Stimulated activated CD4-positive, alpha-beta T cell treated with anti-CD3 and anti-CD28 coated beads, Interleukin-15, amount 100 ng/mL, for 48 hours (primary cell): ENCODE measurements at regions not wholly inside any gene's neighbourhood (a gene's known extent, or its start where the extent isn't known, plus 50 kb on each side); places are given as distances from the start of the nearest gene placed in this dataset.

ENCODE experiments used
- DNase-seq, 2 donors: peaks; one replicate each; pipeline ENCODE4 v3.0.0-alpha.2; 2020; ENCODE audit warnings: low read depth in 2 of 2

- no peak for DNase-seq
Measured at GRCh38 chrX:21056622-21057021, 317.6 kb upstream of the CNKSR2 start.

DNA sequence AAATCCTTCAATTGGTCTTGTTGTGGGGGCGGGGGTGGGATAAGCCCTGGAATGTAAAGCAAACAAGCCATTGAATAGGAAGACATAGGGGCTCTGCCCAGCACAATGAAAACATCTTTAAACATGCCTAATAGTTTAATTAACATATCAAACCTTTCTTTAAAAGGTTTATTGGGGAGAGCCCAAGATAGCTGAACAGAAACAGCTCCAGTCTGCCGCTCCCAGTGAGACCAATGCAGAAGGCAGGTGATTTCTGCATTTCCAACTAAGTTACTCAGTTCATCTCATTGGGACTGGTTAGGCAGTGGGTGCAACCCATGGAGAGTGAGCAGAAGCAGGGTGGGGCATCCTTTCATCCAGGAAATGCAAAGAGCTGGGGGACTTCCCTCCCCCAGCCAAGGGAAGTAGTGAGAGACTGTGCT, 327.2 kb upstream of the CNKSR2 start:
- DNase-seq = no peak

DNA sequence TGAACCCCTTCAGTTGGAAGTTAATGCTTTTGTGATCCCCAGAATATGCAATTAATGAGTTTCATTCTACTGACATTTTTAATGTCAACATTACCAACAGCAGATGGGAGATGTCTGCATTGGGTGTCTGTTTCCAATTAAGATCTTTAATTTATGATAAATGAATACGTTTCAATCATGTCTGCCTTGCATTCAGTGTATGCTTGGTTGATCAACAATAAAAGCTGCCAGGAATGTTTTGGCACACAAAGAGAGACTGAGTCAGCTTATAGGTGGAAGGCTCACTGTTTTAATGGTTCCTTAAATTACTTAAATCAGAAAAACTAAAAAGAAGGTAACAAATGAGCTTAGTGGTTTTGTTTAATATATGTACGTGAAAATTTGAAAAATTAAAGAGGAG, 359.9 kb upstream of the CNKSR2 start:
- DNase-seq = no peak

GRCh38 chrX:21004835-21005234, 369.4 kb upstream of the CNKSR2 start:
- no peak for DNase-seq

GRCh38 chrX:20995829-20996228, 378.4 kb upstream of the CNKSR2 start:
- DNase-seq = no peak

- DNase-seq = no peak
Measured at GRCh38 chrX:20989361-20989760, 384.9 kb upstream of the CNKSR2 start.

DNA sequence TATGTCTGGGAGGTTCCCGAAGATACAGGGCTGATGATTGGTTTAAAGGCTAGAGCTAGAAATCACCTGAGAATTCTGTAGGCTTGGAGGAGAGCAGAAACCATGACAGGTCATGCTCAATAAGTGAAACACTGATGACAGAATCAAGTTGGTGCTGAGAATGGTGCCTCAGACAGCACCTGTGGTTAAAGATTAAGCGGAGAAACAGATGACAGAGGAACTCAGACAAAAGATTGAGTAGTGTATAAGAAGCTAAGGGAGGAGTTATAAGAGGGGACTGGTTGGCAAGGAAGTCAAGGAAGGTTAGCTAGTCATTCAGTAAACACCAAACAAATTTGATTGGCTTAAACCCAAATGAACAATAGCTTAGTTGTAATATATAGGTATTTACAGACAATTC, 385.4 kb upstream of the CNKSR2 start:
- no peak for DNase-seq

GRCh38 chrX:20988118-20988517, 386.1 kb upstream of the CNKSR2 start:
- no peak for DNase-seq

GRCh38 chrX:20980426-20980825, 393.8 kb upstream of the CNKSR2 start:
- no peak for DNase-seq

- DNase-seq = no peak
Measured at GRCh38 chrX:20974326-20974725, 399.9 kb upstream of the CNKSR2 start.

GRCh38 chrX:20973038-20973437, 401.2 kb upstream of the CNKSR2 start:
- no peak for DNase-seq

DNA sequence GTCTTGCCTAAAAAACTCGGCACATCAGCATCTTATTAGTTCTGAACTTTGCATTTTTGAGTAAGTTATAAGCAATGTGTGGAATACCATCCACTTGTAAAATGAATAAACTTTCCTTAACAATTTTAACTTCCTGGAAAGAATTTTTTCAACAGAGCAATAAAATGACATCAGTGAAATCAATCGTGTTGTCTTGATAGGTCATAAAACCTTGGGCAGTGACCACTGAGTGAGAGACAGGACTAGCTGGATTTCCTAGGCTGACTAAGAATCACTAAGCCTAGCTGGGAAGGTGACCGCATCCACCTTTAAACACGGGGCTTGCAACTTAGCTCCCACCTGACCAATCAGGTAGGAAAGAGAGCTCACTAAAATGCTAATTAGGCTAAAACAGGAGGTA, 403.0 kb upstream of the CNKSR2 start:
- DNase-seq = no peak

GRCh38 chrX:20969565-20969964, 404.7 kb upstream of the CNKSR2 start:
- DNase-seq = no peak

DNA sequence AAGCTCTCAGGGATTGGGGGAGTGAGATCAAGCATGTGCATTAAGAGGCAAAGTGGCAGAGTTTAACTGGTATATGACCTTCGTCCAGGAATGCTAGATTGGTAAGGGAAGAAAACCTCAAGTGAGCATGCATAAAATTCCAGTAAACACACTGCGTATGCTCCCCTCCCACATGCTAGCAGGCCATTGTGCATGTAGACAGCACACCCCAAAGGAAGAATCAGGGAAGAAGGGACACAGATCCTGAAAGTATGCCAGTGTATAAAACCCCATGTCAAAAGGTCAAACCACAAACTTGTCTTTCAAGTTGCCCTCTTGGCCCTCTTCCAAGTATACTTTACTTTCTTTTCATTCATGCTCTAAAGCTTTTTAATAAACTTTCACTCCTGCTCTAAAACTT, 405.2 kb upstream of the CNKSR2 start:
- no peak for DNase-seq

DNA sequence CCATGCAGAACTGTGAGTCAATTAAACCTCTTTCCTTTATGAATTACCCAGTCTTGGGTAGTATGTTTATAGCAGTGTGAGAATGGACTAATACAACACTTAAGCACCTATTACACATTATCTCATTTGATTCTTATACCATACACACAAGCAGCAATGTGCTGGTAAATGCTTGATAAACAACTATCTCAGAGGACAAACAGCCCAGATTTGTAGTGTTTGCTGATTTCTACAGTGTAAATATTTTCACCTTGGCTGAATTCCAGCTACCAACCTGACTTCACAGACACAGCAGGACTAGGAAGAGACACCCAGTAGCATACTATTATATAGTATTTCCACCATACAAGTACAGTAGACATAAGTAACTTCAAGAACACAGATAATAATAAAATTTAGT, 406.5 kb upstream of the CNKSR2 start:
- no peak for DNase-seq

DNA sequence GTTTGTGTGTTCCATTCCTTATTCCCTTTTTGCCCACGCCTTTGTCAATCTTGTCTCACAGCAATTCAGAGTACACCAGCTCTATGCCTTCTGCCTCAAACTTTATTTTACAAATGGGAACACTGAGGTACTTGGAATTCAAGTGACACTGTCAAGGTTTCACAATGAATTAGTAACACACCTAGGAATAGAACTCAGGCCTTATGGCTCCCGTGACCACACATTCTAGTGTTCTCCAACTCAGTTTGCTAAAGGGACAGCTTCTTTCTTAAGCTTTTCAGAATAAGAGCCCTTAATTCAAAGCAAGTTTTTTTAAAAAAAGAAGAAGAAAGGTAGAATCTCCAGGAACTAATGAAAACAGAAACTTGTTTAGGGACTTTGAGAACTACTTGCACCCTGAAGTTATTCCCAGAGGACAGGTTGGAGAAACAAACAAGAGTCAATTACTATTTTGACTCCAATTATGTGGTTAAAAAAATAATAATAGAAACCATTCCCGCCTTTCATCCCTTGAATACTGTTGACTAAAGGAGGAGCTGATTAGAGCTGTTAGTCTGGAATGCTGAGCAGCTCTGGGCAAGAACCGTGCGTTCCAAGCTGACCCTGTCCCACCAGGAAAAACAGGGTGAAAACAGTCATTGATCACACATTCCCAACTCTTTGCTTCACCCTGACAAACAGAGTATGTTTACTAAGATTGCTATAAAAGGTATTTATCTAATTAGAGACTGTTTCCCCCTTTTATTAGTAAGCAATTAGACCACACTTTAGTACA, 408.8 kb upstream of the CNKSR2 start:
- no peak for DNase-seq

- DNase-seq = no peak
Measured at GRCh38 chrX:20954014-20954413, 420.2 kb upstream of the CNKSR2 start.

DNA sequence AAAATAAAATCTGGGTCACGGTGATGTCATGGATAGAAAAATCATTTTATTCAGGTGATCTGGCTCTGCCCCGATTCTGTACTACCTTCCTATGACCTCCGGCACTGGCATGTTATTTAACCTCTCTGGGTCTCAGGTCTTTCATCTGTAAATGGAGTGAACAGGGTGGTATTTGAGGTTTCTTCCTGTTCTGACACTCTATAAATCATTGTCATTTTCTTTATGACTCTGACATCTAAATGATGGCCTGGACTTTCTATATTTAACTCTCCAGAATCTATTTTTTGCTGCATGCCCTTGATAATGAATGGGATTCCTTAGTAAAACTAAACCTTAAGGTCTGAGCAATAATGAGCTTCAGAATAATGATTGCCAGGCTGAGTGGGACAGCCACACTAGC, 422.0 kb upstream of the CNKSR2 start:
- DNase-seq = no peak

- no peak for DNase-seq
Measured at GRCh38 chrX:20951016-20951810, 423.0 kb upstream of the CNKSR2 start.

DNA sequence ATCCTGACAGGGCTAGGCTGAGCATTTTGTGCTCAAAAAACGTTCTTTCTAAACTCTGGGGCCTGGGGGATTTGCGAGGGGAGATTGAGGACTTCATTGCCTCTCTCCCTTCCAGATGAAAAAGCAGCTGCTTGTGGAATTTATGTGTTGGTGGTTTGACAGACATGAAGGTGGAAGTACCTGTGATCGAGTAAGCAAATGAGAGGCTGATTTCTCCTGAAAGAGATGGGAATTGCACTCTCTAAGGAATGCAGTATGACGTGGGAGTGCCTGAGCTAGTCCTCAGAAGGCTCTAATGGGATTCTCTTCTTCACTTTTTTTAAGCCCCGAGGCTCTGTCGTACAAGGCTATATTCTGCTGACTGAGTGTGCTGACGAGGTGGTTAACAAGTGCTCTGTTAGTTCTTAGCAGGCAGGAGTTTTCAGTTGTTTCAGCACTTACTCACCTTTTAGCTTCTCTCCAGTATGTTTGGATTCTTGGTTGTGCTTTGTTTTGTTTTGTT, 426.8 kb upstream of the CNKSR2 start:
- no peak for DNase-seq

DNA sequence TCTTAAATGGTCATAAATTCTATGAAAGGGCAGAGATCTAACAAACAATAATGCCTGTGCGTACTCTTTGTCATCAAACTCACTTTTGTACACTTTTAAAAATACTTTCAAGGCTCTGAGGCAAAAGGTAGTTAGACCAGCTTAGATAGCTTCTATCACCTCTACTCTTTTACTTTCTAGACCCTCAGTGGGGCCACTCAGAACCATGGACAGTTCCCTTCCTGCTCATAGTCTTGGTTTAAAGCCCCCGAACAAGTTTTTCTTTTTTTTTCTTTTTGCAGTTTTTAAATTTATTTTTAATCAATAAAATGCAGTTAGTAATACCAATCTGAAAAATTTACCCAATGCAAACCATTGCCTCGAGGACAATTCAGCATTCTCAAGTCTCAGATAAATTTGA, 460.5 kb upstream of the CNKSR2 start:
- no peak for DNase-seq

DNA sequence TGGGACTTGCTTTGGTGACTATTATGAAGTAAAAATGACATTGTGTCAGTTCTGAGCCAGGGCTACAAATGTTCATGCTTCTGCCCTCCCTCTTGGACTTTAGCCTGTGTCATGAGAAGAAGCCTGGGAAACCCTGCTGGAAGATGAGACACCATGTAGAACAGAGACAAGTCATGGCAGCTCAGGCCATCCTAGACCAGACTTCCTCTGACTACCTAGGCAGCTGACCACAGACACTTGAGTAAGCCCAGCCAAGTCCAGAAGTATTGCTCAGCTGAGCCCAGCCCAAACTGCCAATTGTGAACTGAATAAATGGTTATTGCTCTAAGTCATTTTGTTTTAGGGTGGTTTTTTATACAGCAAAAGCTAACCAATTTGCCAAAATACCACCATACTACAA, 467.6 kb upstream of the CNKSR2 start:
- no peak for DNase-seq

- no peak for DNase-seq
Measured at GRCh38 chrX:20884565-20884964, 489.7 kb upstream of the CNKSR2 start.
